ENCODE measurements at regions not wholly inside any gene's neighbourhood (a gene's known extent, or its start where the extent isn't known, plus 50 kb on each side); places are given as distances from the start of the nearest gene placed in this dataset.
"Not testable (repeated sequence)": the region's sequence is repeated elsewhere in the genome, so short reads cannot be mapped to it uniquely, and the experiment has no call there.

- no peak for TF ChIP-seq ARNT (IDR thresholded peaks at IDR 0.05)
- no peak for TF ChIP-seq NFRKB (IDR thresholded peaks at IDR 0.05)
- no peak for TF ChIP-seq BHLHE40 (IDR thresholded peaks at IDR 0.05; ENCODE audit: borderline replicate concordance)
- TF ChIP-seq FOXM1 (IDR thresholded peaks at IDR 0.05; ENCODE audit: borderline replicate concordance): no peak
- TF ChIP-seq HDGF (IDR thresholded peaks at IDR 0.05; ENCODE audit: borderline replicate concordance): no peak
- TF ChIP-seq ELF4 (IDR thresholded peaks at IDR 0.05): no peak
- no peak for TF ChIP-seq SP1 (IDR thresholded peaks at IDR 0.05)
- no peak for TF ChIP-seq LEF1 (IDR thresholded peaks at IDR 0.05; ENCODE audit: borderline replicate concordance)
- TF ChIP-seq FOXA1 (IDR thresholded peaks at IDR 0.05): no peak
- ChIA-PET CTCF (no interaction called here), POLR2A (no interaction called here)
- no peak for DNase-seq (ENCODE audit: extremely low spot score)
Measured at GRCh38 chr20:53778736-53779135, 185.1 kb upstream of the ZNF217 start.

- CTCF ChIA-PET: interaction anchor here (1.2 kb wide), 1 partner anchor 16 kb away, joined by 3 read pairs; no protein-coding TSS in a partner anchor
- TF ChIP-seq CTBP1 (IDR thresholded peaks at IDR 0.05; ENCODE audit: borderline replicate concordance): no peak
- TF ChIP-seq L3MBTL2 (conservative IDR thresholded peaks at IDR 0.05): no peak
- TF ChIP-seq HDGF (IDR thresholded peaks at IDR 0.05; ENCODE audit: borderline replicate concordance): no peak
- no peak for TF ChIP-seq ARNT (IDR thresholded peaks at IDR 0.05)
- no peak for TF ChIP-seq SUZ12 (IDR thresholded peaks at IDR 0.05)
- TF ChIP-seq LEF1 (IDR thresholded peaks at IDR 0.05; ENCODE audit: borderline replicate concordance): no peak
- TF ChIP-seq ZNF384 (IDR thresholded peaks at IDR 0.05): no peak
- no peak for TF ChIP-seq FOXK2 (IDR thresholded peaks at IDR 0.05)
- TF ChIP-seq SP1 (IDR thresholded peaks at IDR 0.05): no peak
- TF ChIP-seq ELF4 (IDR thresholded peaks at IDR 0.05): no peak
- POLR2A ChIA-PET: no interaction called here
- DNase-seq (ENCODE audit: extremely low spot score): no peak
Measured at GRCh38 chr20:53778041-53778516, 184.4 kb upstream of the ZNF217 start.

- POLR2A ChIA-PET; DNase-seq (ENCODE audit: extremely low spot score): not testable (repeated sequence)
- CTCF ChIA-PET: interaction anchor here (1.0 to 1.2 kb wide), 2 partner anchors 14 to 17 kb away, joined by 3 to 4 read pairs; no protein-coding TSS in a partner anchor
Measured at GRCh38 chr20:53777402-53777801, 183.8 kb upstream of the ZNF217 start.

GRCh38 chr20:53776858-53777257, 183.2 kb upstream of the ZNF217 start:
- ChIA-PET CTCF (interaction anchor here (1.0 kb wide), 1 partner anchor 13 kb away, joined by 4 read pairs; no protein-coding TSS in a partner anchor), POLR2A (no interaction called here)
- TF ChIP-seq FOXK2 (IDR thresholded peaks at IDR 0.05) (no peak), L3MBTL2 (conservative IDR thresholded peaks at IDR 0.05) (no peak), ARNT (IDR thresholded peaks at IDR 0.05) (no peak), CTBP1 (IDR thresholded peaks at IDR 0.05; ENCODE audit: borderline replicate concordance) (no peak), ZNF384 (IDR thresholded peaks at IDR 0.05) (no peak), BHLHE40 (IDR thresholded peaks at IDR 0.05; ENCODE audit: borderline replicate concordance) (no peak)
- no peak for DNase-seq (ENCODE audit: extremely low spot score)

- no peak for TF ChIP-seq TARDBP (IDR thresholded peaks at IDR 0.05)
- TF ChIP-seq ARNT (IDR thresholded peaks at IDR 0.05): no peak
- TF ChIP-seq NFRKB (IDR thresholded peaks at IDR 0.05): no peak
- TF ChIP-seq ZNF384 (IDR thresholded peaks at IDR 0.05): no peak
- no peak for TF ChIP-seq L3MBTL2 (conservative IDR thresholded peaks at IDR 0.05)
- TF ChIP-seq CTBP1 (IDR thresholded peaks at IDR 0.05; ENCODE audit: borderline replicate concordance): no peak
- no peak for TF ChIP-seq FOXA1 (IDR thresholded peaks at IDR 0.05)
- no peak for TF ChIP-seq HDGF (IDR thresholded peaks at IDR 0.05; ENCODE audit: borderline replicate concordance)
- no peak for TF ChIP-seq SP1 (IDR thresholded peaks at IDR 0.05)
- TF ChIP-seq BHLHE40 (IDR thresholded peaks at IDR 0.05; ENCODE audit: borderline replicate concordance): no peak
- TF ChIP-seq ELF4 (IDR thresholded peaks at IDR 0.05): no peak
- TF ChIP-seq SUZ12 (IDR thresholded peaks at IDR 0.05): no peak
- TF ChIP-seq LEF1 (IDR thresholded peaks at IDR 0.05; ENCODE audit: borderline replicate concordance): no peak
- no peak for TF ChIP-seq FOXK2 (IDR thresholded peaks at IDR 0.05)
- no peak for TF ChIP-seq FOXM1 (IDR thresholded peaks at IDR 0.05; ENCODE audit: borderline replicate concordance)
- no peak for TF ChIP-seq PKNOX1 (IDR thresholded peaks at IDR 0.05)
- CTCF ChIA-PET: no interaction called here
- no peak for DNase-seq (ENCODE audit: extremely low spot score)
- POLR2A ChIA-PET: no interaction called here
Measured at GRCh38 chr20:53774461-53775203, 181.0 kb upstream of the ZNF217 start.

GRCh38 chr20:53773792-53774401, 180.3 kb upstream of the ZNF217 start:
- CTCF ChIA-PET: no interaction called here
- no peak for DNase-seq (ENCODE audit: extremely low spot score)
- no peak for TF ChIP-seq TARDBP (IDR thresholded peaks at IDR 0.05)
- no peak for TF ChIP-seq BHLHE40 (IDR thresholded peaks at IDR 0.05; ENCODE audit: borderline replicate concordance)
- TF ChIP-seq FOXM1 (IDR thresholded peaks at IDR 0.05; ENCODE audit: borderline replicate concordance): no peak
- TF ChIP-seq ELF4 (IDR thresholded peaks at IDR 0.05): no peak
- no peak for TF ChIP-seq LEF1 (IDR thresholded peaks at IDR 0.05; ENCODE audit: borderline replicate concordance)
- TF ChIP-seq FOXK2 (IDR thresholded peaks at IDR 0.05): no peak
- TF ChIP-seq L3MBTL2 (conservative IDR thresholded peaks at IDR 0.05): no peak
- TF ChIP-seq NFRKB (IDR thresholded peaks at IDR 0.05): no peak
- no peak for TF ChIP-seq HDGF (IDR thresholded peaks at IDR 0.05; ENCODE audit: borderline replicate concordance)
- TF ChIP-seq ZNF384 (IDR thresholded peaks at IDR 0.05): no peak
- POLR2A ChIA-PET: no interaction called here

GRCh38 chr20:53773066-53773791, 179.6 kb upstream of the ZNF217 start:
- POLR2A ChIA-PET; DNase-seq (ENCODE audit: extremely low spot score): not testable (repeated sequence)
- CTCF ChIA-PET: interaction anchor here (1.0 kb wide), 1 partner anchor 97 kb away, joined by 6 read pairs; no protein-coding TSS in a partner anchor
